Hematopoietic multipotent progenitor cell treated with erythropoietin and hydrocortisone succinate and interleukin-3 and kit ligand, for 6 days (in vitro differentiated cells): ENCODE measurements at regions not wholly inside any gene's neighbourhood (a gene's known extent, or its start where the extent isn't known, plus 50 kb on each side); places are given as distances from the start of the nearest gene placed in this dataset.

ENCODE experiments used
- DNase-seq: peaks from one replicate; pipeline ENCODE4 v3.0.0-alpha.2; 2015

DNA sequence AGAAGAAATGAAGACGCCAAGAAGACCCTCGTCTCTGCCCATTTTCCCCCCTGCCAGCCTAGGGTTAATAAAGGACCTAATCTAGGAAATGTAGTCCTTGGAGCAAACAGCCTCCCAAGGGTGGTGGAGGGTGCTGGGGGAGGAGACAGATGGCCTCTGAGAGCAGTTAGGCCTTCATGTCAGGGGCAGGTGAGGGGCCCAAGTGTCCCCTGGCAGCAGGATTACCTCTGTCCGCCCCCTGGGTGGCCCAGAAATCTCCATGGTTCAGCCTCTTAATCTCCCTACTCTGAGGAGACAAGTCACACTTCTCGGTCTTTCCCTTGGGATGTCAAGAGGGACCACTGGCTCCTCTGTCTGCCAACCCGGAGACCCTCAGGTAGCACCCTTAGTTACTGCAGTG lies 365.4 kb upstream of the TNRC6C start:
- DNase-seq = no peak

DNA sequence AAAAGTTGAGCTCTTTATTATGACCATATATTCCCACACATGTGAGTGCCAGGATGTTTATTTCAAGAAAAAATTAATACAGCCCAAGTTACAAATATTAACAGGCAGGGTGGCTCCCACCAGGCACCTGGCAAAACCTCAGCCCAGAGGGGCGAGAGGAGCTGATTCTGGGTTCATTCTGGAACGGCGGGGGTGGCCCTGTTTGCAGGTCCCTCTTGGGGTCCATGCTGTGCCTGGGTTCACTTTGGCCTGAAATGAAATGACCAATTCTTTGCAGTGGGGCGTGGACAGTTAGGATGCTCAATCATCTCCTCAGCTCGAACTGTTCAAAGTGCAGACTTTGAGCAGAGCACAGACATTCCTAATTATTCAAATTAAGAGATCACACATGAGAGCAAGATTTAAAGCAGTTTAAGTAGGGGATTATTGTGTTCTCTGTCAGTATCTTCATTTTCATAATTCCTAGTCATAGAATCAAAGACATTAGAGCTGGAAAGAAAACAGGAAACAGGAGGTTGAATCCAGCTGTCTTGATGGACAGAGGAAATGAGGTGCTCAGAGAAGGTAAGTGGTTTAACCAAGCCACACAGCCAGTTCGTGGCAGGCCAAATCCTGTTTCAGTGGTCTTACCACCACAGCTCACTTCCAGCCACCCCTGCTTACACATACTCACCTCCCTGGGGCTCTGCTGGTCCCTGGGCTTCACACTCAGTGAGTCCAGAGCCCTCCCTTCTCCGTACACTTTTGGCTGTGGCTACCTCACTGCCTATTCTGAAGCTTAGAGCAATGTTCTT lies 363.9 kb upstream of the TNRC6C start:
- DNase-seq = no peak

DNA sequence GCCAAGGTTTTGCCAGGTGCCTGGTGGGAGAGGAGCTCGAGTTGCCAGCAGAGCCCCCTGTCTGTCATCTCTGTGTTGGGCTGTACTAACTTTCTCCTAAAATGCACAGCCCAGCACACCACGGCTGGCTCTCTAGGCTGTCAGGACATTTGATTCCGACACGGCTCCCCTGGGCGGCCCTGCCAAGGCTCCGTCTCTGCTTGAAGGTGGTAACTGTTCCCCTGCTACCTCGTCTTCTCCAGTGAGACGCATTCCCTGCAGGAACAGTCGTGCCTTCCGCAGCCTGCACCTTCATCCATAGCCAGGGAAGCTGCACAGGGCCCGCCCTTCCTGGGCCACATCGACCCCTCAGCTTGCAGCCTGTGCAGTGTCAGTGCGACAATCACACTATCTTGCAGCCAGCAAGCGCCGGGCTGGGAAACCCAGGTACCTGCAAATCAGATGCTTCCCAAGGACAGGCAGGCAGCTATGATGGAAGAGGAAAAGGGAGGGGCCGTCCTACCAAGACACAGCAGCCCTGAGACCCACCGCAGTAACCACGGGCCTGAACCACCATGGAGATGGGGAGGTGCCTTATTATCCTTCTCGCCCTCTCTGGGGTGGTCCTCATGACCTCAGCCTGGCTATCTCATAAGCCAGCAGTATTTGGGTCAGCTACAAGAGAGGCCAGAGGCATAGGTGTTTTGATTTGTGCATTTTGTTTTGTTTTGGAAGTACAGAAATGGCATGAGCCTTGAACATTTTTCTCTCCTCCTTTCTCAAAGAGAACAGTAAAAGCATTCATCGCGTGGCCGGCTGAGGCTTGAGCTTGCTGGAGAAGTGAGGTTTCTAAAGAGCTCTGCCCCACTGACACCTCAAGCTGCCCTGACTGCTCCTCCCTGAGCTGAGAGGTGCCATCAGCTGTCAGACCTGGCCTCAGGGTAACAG lies 361.7 kb upstream of the TNRC6C start:
- DNase-seq = no peak

DNA sequence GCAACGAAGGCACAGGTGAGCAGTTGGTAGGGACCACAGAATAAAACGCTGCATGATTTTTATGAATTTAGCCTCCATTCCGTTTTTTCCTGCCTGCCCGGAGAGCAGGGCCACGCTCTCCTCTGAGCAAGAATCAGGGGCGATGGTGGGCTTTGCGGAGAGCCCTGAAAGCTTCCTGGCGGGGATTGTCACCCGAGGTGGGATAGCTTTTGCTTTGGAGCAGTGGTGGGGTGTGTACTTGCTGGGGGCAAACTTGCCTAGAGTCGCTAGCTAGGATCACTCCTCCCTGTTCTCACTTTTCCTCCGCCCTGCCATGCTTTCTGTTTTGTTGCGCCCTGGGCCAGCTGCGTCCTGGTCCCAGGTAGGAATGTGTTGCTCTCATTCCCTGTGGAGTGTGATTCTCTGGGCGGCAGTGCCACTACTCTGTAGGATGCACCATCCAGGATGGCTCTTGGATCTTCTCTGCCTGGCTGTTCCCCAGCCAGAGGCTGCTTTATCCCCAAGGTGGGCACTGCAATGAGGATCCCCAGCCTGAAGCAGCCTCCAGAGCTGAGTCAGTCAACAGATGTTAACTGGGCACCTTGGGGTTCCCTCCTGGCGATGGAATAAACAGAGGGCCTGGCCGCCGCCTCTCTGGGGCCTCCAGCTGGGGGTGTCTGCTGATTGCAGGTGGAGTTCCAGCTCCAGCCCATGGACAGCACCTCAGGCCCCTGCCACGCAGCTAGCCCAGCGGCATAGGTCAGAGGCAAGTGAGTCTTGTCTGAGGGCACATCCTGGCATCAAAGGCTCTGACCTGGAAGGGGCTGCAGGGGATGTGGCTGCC lies 360.9 kb upstream of the TNRC6C start:
- no peak for DNase-seq

DNA sequence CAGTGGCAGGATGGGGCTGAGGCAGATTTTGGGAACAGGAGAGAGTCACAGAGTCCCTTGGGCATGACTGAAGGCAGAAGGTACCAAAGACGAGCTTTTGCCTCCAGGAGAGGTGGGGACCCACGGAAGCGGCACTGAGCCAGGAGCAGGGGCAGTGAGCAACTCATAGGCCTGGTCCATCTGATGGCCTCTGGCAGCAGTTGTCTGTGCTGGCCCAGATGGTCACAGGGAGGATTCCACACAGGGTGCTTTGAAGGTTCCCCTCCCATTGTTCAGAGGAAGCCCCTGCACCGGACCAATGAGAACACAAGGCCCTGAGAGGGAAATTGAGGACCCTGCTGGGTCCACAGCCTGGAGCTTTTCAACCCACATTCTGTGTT lies 360.3 kb upstream of the TNRC6C start:
- no peak for DNase-seq

DNA sequence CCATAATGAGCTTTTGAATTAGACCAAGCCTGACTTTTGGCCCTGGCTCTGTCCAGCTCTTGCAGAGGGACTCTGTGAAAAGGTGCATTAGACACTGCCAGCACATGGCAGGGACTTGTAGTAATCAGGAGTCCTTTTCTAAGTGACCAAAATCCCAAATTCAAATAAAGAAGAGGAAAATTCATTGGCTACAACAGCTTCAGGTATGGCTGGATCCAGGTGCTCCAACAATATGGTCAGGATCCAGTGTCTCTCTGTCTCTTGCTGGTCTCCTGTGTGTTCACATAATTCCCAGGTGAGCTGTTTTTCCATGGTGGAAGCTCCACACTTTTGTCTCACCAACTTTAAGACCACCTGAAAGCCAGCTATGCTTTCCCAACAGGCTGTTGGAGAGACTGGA lies 358.8 kb upstream of the TNRC6C start:
- no peak for DNase-seq

DNA sequence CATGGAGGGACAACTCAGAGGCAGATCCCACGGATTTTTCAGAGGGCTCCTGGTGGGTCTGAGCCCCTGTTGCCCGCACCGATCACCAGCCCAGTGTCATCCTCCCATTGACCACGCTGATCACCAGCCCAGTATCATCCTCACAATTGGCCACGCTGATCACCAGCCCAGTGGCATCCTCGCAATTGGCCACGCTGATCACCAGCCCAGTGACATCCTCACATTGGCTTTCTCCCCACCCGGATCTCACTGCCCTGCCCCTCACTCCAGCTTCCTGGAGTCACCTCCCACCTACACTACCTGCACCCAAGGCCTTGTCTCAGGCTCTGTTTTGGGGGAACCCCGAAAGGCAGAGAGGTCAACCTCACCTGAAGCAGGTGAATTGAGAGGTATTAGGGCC lies 358.2 kb upstream of the TNRC6C start:
- DNase-seq = no peak

DNA sequence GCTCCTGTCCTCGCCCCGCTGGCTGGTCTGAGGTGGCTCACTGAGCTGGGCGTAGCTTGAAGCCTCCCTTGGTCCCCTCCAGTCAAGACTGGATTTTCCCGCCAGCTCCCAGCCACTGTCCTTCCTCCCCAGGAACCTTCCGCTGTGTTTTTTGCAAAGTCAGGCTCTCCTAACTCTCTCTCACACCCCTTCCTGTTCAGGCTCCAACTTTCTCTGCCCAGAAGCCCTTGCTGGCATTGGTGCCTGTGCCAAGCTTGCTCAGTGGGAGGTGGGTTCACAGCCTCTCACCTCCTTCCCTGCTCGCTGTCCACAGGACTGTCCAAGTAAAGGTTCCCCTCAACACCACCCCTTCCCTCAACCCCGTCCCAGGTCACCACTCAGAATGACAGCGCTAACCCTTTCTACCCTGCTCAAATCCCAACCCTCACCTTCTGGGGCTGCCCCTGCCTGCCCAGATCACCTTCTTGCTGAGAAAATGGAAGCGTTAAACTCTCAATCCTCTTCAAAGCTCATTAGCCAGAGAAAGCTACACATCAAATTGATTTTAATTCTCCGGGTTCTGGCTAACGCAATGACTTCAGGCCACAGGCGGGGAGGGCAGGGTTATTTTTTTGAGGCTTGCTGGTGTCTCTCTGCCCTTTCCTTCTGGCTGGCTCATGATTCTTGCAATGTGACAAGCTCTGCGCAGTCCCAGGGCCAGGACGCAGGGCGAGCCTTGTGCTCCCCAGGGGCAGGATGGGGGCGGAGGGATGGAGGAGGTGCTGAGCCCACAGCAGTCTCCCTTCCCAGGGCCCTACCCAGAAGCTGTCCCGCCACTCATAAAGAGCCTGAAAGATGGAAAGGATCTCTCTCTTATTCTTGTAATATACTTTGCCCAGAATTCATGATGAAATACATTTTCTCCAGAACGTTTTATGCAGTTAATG lies 357.2 kb upstream of the TNRC6C start:
- no peak for DNase-seq

DNA sequence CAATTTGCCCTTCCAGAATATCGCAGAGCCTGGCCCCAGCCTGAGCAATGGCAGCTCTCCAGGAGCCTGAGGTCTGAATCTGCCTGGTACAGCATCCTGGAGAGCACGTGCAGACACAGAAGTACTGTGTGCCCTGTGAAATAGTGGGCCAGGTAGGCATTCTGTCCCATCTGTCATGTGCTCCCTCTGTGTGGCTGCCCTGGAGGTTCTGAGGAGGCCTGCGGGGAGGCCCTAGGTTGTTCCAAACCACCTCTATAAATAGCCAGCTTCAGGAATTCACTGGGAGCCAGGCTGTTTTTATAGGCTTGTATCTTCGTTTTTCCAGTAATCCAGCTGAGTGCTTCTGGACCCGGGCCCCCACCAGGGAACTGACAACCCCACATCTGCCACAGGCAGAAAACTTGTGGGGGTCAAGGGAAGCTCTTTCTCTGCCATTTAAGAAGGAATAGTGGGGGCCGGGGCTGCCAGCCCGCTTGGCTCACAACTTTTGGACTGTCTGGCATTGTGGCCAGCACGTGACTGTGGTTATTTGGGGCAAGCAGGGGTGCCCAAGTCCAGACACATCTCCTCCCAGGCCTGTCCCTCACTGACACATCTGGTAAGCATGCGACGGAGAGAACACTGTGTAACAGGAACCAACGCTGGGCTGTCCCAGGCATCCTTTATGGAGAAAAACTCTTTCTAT lies 356.3 kb upstream of the TNRC6C start:
- DNase-seq = no peak

DNA sequence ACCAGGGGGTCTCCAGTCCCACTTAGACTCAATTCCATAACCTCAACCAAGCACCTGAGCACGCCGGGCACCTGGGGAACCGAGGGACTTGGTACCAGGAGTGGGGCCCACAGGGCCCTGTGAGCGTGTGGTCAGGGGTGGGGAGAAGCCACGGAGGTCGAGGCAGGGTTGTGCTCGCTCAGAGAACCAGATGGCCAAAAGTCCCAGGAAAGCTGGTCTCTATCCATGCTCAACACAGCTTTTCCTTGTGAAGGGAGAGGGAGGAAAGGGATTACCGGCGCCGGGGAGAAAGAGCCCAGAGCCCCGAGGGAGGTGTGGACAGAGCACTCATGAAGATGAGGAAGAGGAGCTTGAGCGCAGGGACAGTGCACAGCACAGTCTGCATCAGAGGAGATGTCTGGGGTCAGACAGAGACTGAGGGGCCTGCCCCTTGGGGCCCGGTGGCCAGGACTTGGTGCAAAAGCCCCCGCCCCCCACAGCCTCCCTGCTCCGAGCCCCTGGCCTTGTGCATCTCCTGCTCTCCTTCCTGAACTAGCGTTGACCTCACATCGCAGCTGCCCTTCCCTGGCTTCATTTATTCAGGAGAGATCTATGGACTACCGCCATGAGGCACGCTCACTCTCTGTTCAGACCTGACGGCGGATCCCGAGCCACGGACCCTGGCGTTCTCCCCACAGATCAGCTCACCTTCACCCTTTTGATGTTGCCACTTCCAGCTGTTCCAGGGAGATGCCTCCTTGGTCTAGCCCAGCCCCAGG lies 355.4 kb upstream of the TNRC6C start:
- no peak for DNase-seq

DNA sequence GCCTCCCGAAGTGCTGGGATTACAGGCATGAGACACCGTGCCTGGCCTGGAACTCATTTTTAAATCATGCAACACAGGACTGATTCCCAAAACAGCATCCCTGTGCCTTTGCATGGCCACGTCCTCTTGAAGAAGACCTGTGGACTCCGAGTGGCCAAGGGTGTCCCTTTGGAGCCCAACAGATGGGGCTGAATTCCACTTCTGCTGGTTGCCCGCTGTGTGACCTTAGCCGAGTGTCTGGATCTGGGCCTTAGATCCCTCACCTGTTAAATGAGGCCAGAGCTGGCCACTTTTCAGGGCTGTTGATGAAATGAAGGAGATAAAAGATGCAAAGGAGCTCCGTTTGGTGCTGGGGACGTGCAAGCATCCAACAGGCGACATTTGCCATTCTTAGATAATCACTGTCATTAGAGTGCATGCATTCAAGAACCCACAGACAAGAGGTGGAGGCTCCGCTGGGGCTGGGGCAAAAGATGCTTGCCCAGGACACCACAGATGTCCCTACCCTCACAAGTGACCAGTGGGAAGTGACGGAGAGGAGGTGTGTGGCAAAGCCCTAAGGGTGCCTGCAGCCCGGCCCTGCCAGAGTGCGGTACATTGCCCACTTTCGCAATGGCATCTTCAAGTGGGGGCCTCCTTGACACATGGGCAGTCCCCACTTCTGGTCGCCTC lies 354.1 kb upstream of the TNRC6C start:
- no peak for DNase-seq

DNA sequence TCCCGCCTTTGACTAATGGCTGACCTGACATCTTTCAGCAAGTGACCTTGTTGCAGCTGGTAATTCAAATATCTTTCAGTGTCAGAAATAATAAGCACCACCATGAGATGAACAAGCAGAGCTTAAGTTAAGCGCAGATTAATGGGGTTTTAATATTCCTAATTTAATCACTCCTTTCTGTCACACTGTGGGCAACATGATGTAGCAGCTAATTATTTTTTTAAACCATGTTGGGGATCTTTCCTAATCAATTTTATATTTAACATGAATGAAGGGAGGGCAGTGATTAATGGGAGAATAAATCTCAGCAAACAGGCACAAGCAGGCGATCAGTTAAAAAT lies 353.6 kb upstream of the TNRC6C start:
- no peak for DNase-seq

DNA sequence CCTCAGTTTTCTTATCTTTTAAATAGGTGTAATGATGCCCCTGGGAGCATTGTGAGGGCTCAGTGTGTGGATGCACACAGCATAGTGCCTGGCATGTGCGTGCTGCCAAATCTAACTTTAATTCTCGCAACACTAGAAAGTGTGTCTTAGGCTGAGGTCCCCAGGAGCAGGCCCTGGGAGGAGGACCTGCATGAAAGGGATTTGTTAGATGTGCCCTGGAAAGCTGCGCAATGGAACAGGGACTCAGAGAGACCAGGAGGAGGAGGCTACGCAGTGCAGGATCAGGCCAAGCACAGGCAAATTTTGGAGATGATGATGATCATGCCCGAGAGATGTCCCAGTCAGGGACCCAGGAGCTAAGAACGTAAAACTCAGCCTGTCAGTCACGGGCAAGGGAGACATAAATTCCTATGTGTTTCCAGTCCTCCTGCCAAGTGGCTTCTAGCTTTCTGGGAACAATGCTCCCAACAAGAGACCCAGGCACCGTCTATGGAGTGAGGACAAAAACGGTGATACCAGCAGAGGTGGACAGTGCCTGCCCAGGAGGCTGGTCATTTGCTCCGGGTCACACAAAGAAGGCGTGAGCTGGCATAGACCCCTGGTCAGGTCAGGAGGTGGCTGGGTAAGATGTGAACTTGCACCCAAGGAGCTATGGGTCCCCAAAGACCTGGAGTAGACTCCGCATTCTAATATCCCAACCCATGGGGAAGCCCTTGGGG lies 352.2 kb upstream of the TNRC6C start:
- no peak for DNase-seq

DNA sequence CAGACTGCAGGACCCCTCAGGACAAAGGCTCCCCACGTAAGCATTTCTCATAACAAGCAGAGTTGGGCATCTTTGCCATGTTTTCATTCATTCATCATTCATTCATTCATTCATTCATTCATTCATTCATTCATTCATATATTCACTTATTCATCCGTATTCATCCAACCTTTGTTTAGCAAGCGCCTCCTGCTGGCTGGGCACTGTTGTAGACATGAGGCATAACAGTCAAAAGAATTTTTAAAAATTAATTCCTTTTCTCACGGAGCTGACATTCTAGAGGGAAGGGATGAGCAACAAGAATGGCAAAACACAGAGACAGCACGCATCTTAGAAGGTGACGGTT lies 351.7 kb upstream of the TNRC6C start:
- peak; percentile 26 for DNase-seq

DNA sequence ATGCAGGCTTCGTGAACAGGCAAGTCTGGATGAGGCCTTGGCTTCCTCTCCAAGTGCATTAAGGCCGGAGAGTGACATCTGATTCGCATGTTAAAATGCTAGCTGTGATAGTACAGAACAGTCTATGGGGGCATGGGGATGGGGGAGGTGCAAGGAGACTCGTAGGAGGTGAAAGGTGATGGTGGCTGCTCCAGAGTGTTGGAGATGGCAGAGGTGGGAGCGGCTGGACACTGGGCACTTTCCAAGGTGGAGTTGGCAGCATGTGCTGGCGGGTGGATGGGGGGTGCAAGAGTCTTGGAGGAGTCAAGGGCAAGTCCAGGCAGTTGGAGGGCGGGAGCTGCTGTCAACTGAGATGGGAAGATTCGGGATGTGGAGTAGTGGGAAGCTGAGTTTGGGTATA lies 350.9 kb upstream of the TNRC6C start:
- no peak for DNase-seq

DNA sequence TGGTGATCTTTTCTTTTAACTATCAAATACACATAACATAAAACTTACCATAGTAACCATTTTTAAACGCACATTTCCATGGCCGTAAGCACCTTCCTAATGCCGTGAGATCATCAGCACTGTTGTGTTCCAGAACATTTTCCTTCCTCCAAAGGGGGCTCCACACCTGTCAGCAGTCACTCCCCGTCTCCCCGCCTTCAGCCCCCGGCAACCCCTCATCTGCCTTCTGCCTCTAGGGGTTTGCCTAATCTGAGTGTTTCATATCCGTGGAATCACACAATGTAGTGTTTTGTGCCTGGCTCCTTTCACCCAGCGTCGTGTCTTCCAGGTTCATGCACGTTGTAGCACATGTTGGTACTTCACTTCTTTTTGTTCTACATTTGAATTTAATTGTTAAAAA lies 350.1 kb upstream of the TNRC6C start:
- no peak for DNase-seq

DNA sequence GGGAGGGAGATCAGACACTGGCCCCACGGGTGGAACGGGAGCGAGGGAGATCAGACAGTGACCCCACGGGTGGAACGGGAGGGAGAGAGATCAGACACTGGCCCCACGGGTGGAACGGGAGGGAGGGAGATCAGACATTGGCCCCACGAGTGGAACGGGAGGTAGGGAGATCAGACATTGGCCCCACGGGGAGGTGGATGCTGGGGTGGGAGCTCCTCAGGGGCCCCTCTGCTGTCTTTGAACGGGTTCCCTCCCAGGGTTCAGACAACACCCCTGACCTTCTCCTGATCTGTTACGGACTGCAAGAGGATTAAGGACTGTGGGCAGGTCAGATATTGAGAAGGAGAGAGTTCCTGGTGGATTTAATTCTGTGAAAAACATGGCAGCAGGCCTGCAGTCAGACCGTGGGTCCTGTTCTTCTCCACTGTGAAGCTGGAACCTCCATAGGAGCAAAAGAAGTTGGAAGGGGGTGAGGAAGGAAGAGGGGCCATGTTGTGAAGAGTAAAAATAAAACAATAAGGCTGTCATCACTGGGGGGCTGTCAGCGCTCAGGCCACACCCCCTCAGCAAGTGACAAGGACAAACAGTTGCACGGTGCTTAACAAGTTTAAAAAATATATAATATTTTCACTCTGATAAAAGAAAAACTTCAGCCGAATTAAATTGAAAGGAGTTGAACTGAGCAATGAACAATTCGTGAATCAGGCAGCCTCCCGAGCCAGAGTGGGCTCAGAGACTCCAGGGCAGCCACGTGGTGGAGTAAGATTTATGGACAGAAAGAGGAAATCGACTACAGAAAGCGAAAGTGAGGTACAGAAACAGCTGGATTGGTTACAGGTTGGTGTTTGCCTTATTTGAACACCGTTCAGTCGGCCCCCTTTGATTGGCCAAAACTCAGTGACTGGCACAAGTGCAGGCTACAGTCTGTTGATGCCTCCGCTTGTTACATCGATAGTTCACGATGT lies 348.7 kb upstream of the TNRC6C start:
- DNase-seq = peak; percentile 66

DNA sequence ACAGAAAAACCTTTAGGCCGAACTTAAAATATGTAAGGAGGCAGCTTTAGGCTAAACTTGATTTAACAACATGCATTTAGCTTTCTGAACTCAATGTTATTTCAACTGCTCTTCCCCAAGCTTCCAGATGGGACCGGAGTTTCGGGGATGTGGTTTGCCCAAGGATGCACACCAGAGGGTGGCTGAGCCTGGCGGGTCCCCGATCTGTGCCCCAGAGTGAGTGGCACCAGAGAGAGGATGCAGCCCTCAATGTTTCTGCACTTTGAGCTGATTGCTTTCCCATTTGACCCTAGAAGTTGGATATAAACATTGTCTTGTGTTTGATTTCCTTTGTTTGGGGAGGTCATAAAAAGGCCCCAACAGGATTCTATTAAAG lies 348.0 kb upstream of the TNRC6C start:
- DNase-seq = no peak
